Neural crest cell (in vitro differentiated cells): ENCODE measurements at regions not wholly inside any gene's neighbourhood (a gene's known extent, or its start where the extent isn't known, plus 50 kb on each side); places are given as distances from the start of the nearest gene placed in this dataset.

Source experiments
- DNase-seq: peaks from one replicate; pipeline ENCODE4 v3.0.0; 2021; ENCODE audit warnings: low read depth, mixed read lengths, low spot score
- H3K27ac Mint-ChIP-seq: one replicate; pipeline ENCODE4 v1.8.0; 2021; ENCODE audit warnings: mild to moderate bottlenecking, mixed read lengths; ENCODE audit not compliant: unreplicated experiment
- H3K27me3 Mint-ChIP-seq: 2 replicates; pipeline ENCODE4 v1.8.0; 2021; ENCODE audit warnings: low read depth, mild to moderate bottlenecking, mixed read lengths
- H3K36me3 Mint-ChIP-seq: 2 replicates; pipeline ENCODE4 v1.8.0; 2021; ENCODE audit warnings: low read depth, mild to moderate bottlenecking, mixed read lengths
- H3K4me1 Mint-ChIP-seq: 2 replicates; pipeline ENCODE4 v1.8.0; 2021; ENCODE audit warnings: mixed read lengths
- H3K4me3 Mint-ChIP-seq: one replicate; pipeline ENCODE4 v1.8.0; 2021; ENCODE audit warnings: mild to moderate bottlenecking, mixed read lengths
- H3K9me3 Mint-ChIP-seq: 2 replicates; pipeline ENCODE4 v1.8.0; 2021; ENCODE audit warnings: mixed read lengths
- CTCF ChIP-seq: fragments of 200-600 bp; sonication (generic); conservative IDR thresholded peaks from 2 replicates; pipeline ENCODE4 v1.5.0; 2021; ENCODE audit warnings: antibody characterized with exemption, mild to moderate bottlenecking

- TF ChIP-seq CTCF: no peak
- Mint-ChIP-seq H3K4me3 (no peak overlapping the region), H3K4me1 (peaks cover 5% of the 10 kb centered on the region)
Observed at GRCh38 chr11:13907678-13908077, 54.8 kb upstream of the SPON1 start.

GRCh38 chr11:13908535-13908934 lies 54.0 kb upstream of the SPON1 start:
- no peak for TF ChIP-seq CTCF

More at GRCh38 chr11:13907678-13908077, 54.8 kb upstream of the SPON1 start:
- no peaks in the 10 kb centered on the region for H3K36me3 Mint-ChIP-seq
- no peak for DNase-seq
- H3K9me3 Mint-ChIP-seq: peaks cover 3% of the 10 kb centered on the region
- H3K27me3 Mint-ChIP-seq: no peaks in the 10 kb centered on the region
- H3K27ac Mint-ChIP-seq: no peak overlapping the region

More at GRCh38 chr11:13908535-13908934, 54.0 kb upstream of the SPON1 start:
- Mint-ChIP-seq H3K36me3 (no peaks in the 10 kb centered on the region), H3K27me3 (no peaks in the 10 kb centered on the region), H3K4me3 (no peak overlapping the region), H3K9me3 (peaks cover 3% of the 10 kb centered on the region), H3K27ac (no peak overlapping the region), H3K4me1 (peaks cover 5% of the 10 kb centered on the region)
- no peak for DNase-seq
